ENCODE measurements at regions not wholly inside any gene's neighbourhood (a gene's known extent, or its start where the extent isn't known, plus 50 kb on each side); places are given as distances from the start of the nearest gene placed in this dataset.

DNA sequence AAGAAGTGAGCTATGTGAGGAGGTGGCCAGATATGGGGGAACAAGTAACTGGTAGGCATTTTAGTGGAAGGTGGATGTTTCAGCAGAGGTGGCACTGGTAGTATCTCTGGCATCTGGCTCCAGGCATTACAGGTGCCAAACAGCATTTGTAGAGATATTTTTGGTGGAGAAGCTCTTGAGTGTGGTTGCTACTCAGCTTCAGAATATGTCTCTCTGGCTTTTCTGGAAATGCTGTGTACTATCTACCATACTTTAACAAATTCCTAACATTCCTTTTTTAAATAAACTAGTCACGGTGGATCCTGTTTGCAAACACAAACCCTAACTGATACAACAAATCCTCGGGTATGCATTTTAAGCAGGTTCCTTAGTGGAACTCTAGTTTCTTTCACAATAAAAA is 128.0 kb downstream of the BARX2 start:
- no peak overlapping the region for H3K27ac ChIP-seq
- no peak overlapping the region for H3K4me3 ChIP-seq (ENCODE audit: low read depth, low read length)
- peaks cover 37% of the 10 kb centered on the region for H3K27me3 ChIP-seq (ENCODE audit: insufficient read depth, low read depth, severe bottlenecking)
- no peaks in the 10 kb centered on the region for H3K9me3 ChIP-seq (ENCODE audit: severe bottlenecking)
- TF ChIP-seq CTCF (IDR thresholded peaks at IDR 0.05; ENCODE audit: low read depth, low read length), result no peak
- H3K36me3 ChIP-seq, result no peaks in the 10 kb centered on the region
- no peak for DNase-seq

- no peak for DNase-seq
- no peaks in the 10 kb centered on the region for H3K36me3 ChIP-seq
Observed at GRCh38 chr11:129505266-129505665, 129.6 kb downstream of the BARX2 start.

DNA sequence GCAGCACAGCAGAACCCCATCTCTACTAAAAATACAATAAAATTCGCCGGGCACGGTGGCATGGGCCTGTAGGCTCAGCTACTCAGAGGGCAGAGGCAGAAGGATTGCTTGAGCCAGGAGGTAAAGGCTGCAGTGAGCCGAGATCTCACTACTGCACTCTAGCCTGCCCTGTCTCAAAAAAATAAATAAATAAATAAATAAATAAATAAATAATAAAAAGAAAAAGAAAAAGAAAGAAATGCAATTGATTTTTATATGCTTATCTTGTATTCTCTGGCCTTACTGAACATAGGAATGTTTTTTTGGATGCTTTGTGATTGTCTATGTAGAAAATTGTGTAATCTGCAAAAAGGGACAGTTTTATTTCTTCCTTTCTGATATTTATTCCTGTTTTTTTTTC is 132.5 kb downstream of the BARX2 start:
- Histone ChIP-seq H3K9me3 (ENCODE audit: severe bottlenecking) (no peaks in the 10 kb centered on the region), H3K27ac (no peak overlapping the region), H3K27me3 (ENCODE audit: insufficient read depth, low read depth, severe bottlenecking) (peaks cover 41% of the 10 kb centered on the region), H3K36me3 (no peaks in the 10 kb centered on the region), H3K4me3 (ENCODE audit: low read depth, low read length) (no peak overlapping the region)
- no peak for TF ChIP-seq CTCF (IDR thresholded peaks at IDR 0.05; ENCODE audit: low read depth, low read length)
- DNase-seq, result no peak

More at GRCh38 chr11:129505266-129505665, 129.6 kb downstream of the BARX2 start:
- H3K4me3 ChIP-seq (ENCODE audit: low read depth, low read length), result no peak overlapping the region
- H3K27ac ChIP-seq, result no peak overlapping the region
- no peak for TF ChIP-seq CTCF (IDR thresholded peaks at IDR 0.05; ENCODE audit: low read depth, low read length)
- no peaks in the 10 kb centered on the region for H3K9me3 ChIP-seq (ENCODE audit: severe bottlenecking)
- peaks cover 37% of the 10 kb centered on the region for H3K27me3 ChIP-seq (ENCODE audit: insufficient read depth, low read depth, severe bottlenecking)

- Histone ChIP-seq H3K36me3 (no peaks in the 10 kb centered on the region), H3K27me3 (ENCODE audit: insufficient read depth, low read depth, severe bottlenecking) (peaks cover 55% of the 10 kb centered on the region), H3K4me3 (ENCODE audit: low read depth, low read length) (no peak overlapping the region), H3K27ac (no peak overlapping the region), H3K9me3 (ENCODE audit: severe bottlenecking) (no peaks in the 10 kb centered on the region)
- DNase-seq, result no peak
- TF ChIP-seq CTCF (IDR thresholded peaks at IDR 0.05; ENCODE audit: low read depth, low read length), result no peak
Observed at GRCh38 chr11:129528296-129528695, 152.6 kb downstream of the BARX2 start.

GRCh38 chr11:129530154-129530895 is 154.7 kb downstream of the BARX2 start:
- no peak for DNase-seq
- H3K27ac ChIP-seq, result no peak overlapping the region
- no peak for TF ChIP-seq CTCF (IDR thresholded peaks at IDR 0.05; ENCODE audit: low read depth, low read length)
- H3K36me3 ChIP-seq, result no peaks in the 10 kb centered on the region
- no peak overlapping the region for H3K4me3 ChIP-seq (ENCODE audit: low read depth, low read length)
- H3K9me3 ChIP-seq (ENCODE audit: severe bottlenecking), result peaks cover 1% of the 10 kb centered on the region
- H3K27me3 ChIP-seq (ENCODE audit: insufficient read depth, low read depth, severe bottlenecking), result peaks cover 49% of the 10 kb centered on the region

GRCh38 chr11:129533395-129533794 is 157.7 kb downstream of the BARX2 start:
- DNase-seq, result no peak
- TF ChIP-seq CTCF (IDR thresholded peaks at IDR 0.05; ENCODE audit: low read depth, low read length), result no peak
- Histone ChIP-seq H3K4me3 (ENCODE audit: low read depth, low read length) (no peak overlapping the region), H3K9me3 (ENCODE audit: severe bottlenecking) (peaks cover 8% of the 10 kb centered on the region), H3K27ac (no peak overlapping the region), H3K36me3 (no peaks in the 10 kb centered on the region), H3K27me3 (ENCODE audit: insufficient read depth, low read depth, severe bottlenecking) (peaks cover 40% of the 10 kb centered on the region)
